Tibial artery (tissue), 4 donors: ENCODE measurements at regions not wholly inside any gene's neighbourhood (a gene's known extent, or its start where the extent isn't known, plus 50 kb on each side); places are given as distances from the start of the nearest gene placed in this dataset.

Experiments
- DNase-seq, 2 donors: peaks; one replicate each; pipeline ENCODE4 v3.0.0-alpha.2; 2019
- H3K27ac ChIP-seq, 2 donors: fragments of 200-600 bp; sonication (generic) in 1 of 2; 1 replicate in 1 of 2; 2 replicates in 1 of 2; pipeline ENCODE4 v1.5.1; 2018 to 2019; ENCODE audit warnings: mild to moderate bottlenecking in 1 of 2
- H3K27me3 ChIP-seq, 2 donors: fragments of 200-600 bp; sonication (generic) in 1 of 2; one replicate each; pipeline versions ENCODE4 v1.5.1 to v1.6.0; 2016 to 2019
- H3K36me3 ChIP-seq, 3 donors: fragments of 200-600 bp; sonication (generic) in 2 of 3; one replicate each; pipeline ENCODE4 v1.5.1; 2016 to 2019; ENCODE audit warnings: mild to moderate bottlenecking in 2 of 3
- H3K4me1 ChIP-seq, 4 donors: fragments of 200-600 bp; sonication (generic) in 2 of 4; 1 replicate in 3 of 4; 2 replicates in 1 of 4; pipeline ENCODE4 v1.5.1; 2016 to 2019
- H3K4me3 ChIP-seq, 2 donors: fragments of 200-600 bp; sonication (generic) in 1 of 2; 1 replicate in 1 of 2; 2 replicates in 1 of 2; pipeline ENCODE4 v1.5.1; 2018 to 2019; ENCODE audit warnings: mild to moderate bottlenecking in 2 of 2
- H3K9me3 ChIP-seq, 3 donors: fragments of 200-600 bp; sonication (generic) in 1 of 3; one replicate each; pipeline ENCODE4 v1.5.1; 2016 to 2019
- intact Hi-C: fragments of 100-400 bp; cut with DNase I; formaldehyde crosslinking; loops from one replicate; pipeline ENCODE4 v1.15.0; 2023; ENCODE audit warnings: low total_unique reads
- TF ChIP-seq, protein P1 (sequence below), 2 experiments: fragments of 200-600 bp in 1 of 2; fragments of 450-650 bp in 1 of 2; IDR thresholded peaks; one replicate each; pipeline ENCODE4 v1.5.1; 2017 to 2019; ENCODE audit warnings: antibody characterized with exemption in 2 of 2, mild to moderate bottlenecking in 1 of 2, moderate library complexity in 1 of 2

DNA sequence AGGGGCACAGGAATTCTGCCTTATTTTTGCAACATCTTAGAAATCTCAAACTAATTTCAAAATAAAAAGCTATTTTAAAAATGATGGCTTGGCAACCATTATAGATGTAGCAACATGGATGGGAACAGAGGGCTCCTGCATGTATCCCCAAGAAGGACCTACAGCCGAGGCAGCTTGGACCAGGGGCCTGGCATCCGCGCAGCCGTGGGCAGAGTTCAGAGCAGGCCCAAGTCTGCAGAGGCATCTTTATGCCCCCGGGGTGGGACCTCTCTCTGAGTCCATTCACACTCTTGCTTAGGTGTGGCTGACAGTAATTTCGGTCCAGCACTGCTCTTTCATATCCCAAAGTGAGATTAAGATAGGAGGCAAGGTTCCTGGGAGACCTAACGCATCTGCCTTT, 425.8 kb upstream of the MYT1L start:
- Histone ChIP-seq H3K27me3 (peaks cover 0 to 3% of the 10 kb centered on the region in 2 donors), H3K9me3 (peaks cover 0 to 7% (median 0%) of the 10 kb centered on the region in 3 donors), H3K4me3 (no peak overlapping the region), H3K27ac (no peak overlapping the region), H3K4me1 (no peaks in the 10 kb centered on the region), H3K36me3 (no peaks in the 10 kb centered on the region)
- no peak for DNase-seq
- TF ChIP-seq, protein P1, sequence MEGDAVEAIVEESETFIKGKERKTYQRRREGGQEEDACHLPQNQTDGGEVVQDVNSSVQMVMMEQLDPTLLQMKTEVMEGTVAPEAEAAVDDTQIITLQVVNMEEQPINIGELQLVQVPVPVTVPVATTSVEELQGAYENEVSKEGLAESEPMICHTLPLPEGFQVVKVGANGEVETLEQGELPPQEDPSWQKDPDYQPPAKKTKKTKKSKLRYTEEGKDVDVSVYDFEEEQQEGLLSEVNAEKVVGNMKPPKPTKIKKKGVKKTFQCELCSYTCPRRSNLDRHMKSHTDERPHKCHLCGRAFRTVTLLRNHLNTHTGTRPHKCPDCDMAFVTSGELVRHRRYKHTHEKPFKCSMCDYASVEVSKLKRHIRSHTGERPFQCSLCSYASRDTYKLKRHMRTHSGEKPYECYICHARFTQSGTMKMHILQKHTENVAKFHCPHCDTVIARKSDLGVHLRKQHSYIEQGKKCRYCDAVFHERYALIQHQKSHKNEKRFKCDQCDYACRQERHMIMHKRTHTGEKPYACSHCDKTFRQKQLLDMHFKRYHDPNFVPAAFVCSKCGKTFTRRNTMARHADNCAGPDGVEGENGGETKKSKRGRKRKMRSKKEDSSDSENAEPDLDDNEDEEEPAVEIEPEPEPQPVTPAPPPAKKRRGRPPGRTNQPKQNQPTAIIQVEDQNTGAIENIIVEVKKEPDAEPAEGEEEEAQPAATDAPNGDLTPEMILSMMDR (IDR thresholded peaks at IDR 0.05) = no peak
- intact Hi-C loops = no loop called here

DNA sequence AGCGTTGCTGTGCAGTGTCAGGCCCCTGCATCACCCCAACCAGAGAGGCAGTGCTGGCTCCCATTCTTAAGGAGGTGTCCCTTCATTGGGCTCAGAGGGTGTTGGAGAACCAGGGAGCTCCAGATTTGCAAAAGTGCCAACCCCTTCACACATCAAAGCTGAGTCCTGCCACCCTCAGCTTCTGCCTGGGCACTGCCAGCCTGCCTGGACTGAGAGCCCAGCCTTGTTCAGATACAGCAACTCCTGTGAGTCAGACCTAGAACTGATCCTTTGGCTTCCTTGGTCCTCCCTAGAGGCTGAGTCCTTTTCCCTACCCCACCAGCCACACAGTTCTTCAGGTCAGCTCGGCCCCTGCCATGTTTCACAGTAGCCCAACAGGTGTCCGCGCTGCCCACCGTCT, 424.9 kb upstream of the MYT1L start:
- no peak overlapping the region for H3K27ac ChIP-seq
- intact Hi-C loops = no loop called here
- DNase-seq = no peak
- TF ChIP-seq, protein P1 (IDR thresholded peaks at IDR 0.05) = no peak
- peaks cover 0 to 7% (median 0%) of the 10 kb centered on the region in 3 donors for H3K9me3 ChIP-seq
- no peaks in the 10 kb centered on the region for H3K36me3 ChIP-seq
- no peak overlapping the region for H3K4me3 ChIP-seq
- H3K27me3 ChIP-seq = peaks cover 0 to 3% of the 10 kb centered on the region in 2 donors
- no peaks in the 10 kb centered on the region for H3K4me1 ChIP-seq

- intact Hi-C loops = no loop called here
- TF ChIP-seq, protein P1 (IDR thresholded peaks at IDR 0.05) = no peak
- Histone ChIP-seq H3K4me3 (no peak overlapping the region), H3K4me1 (no peaks in the 10 kb centered on the region), H3K27ac (no peak overlapping the region), H3K9me3 (no peaks in the 10 kb centered on the region), H3K36me3 (no peaks in the 10 kb centered on the region), H3K27me3 (peaks cover 0 to 3% of the 10 kb centered on the region in 2 donors)
- DNase-seq = no peak
Observed at GRCh38 chr2:2754940-2755339, 423.9 kb upstream of the MYT1L start.

- H3K27ac ChIP-seq = no peak overlapping the region
- H3K4me1 ChIP-seq = no peaks in the 10 kb centered on the region
- no peaks in the 10 kb centered on the region for H3K36me3 ChIP-seq
- intact Hi-C loops = no loop called here
- DNase-seq = peak in 1 of 2 donors; percentile 38
- peaks cover 0 to 7% of the 10 kb centered on the region in 2 donors for H3K27me3 ChIP-seq
- no peaks in the 10 kb centered on the region for H3K9me3 ChIP-seq
- H3K4me3 ChIP-seq = no peak overlapping the region
- TF ChIP-seq, protein P1 (IDR thresholded peaks at IDR 0.05) = no peak
Observed at GRCh38 chr2:2751715-2752315, 420.7 kb upstream of the MYT1L start.

DNA sequence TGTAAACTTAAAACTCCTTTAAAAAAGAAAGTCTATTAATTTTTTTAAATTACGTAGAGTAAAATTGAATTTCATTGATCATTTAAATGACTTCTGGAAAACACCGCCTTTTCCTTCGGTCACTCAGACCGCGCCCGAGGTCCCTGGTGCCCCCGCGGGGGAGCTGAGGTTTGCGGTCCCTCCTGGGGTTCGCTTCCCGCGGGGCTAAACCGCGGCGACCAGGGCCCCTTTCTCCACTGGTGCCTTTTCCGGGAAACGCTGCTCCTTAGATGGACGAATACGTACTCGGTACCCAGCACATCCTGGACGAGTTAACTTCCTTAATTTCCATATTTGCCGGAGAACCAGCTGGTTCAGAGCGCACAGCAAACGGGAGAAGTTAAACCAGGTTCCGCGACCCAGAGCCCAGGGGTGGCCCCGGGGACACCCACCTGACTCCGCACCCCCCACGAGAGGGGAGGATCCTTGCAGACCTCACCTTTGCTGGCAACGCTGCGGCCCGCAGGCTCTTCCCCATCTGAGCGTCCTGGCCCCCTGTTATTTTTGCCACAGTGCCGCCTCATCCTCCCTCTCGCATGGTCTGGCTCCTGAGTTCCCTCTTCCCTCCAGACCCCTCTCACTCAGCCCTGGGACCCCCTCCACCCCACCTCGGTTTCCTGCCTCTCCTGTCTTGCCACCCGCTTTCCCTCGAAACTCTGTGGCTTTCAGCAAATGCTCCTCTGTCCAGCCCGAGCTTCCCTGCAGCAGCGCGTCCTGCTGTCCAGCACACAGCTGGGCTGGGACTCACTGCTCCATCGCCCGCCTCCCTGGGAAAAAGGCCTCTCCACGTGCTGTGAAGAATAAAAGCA, 420.0 kb upstream of the MYT1L start:
- no peaks in the 10 kb centered on the region for H3K9me3 ChIP-seq
- intact Hi-C loops = no loop called here
- TF ChIP-seq, protein P1 (IDR thresholded peaks at IDR 0.05) = no peak
- H3K27ac ChIP-seq = no peak overlapping the region
- DNase-seq = no peak
- H3K36me3 ChIP-seq = no peaks in the 10 kb centered on the region
- no peaks in the 10 kb centered on the region for H3K4me1 ChIP-seq
- peaks cover 0 to 5% of the 10 kb centered on the region in 2 donors for H3K27me3 ChIP-seq
- H3K4me3 ChIP-seq = no peak overlapping the region
